HG03342 (cell line): ENCODE measurements at regions not wholly inside any gene's neighbourhood (a gene's known extent, or its start where the extent isn't known, plus 50 kb on each side); places are given as distances from the start of the nearest gene placed in this dataset.
"Not testable (repeated sequence)": the region's sequence is repeated elsewhere in the genome, so short reads cannot be mapped to it uniquely, and the experiment has no call there.

ENCODE experiments used
- ATAC-seq: cut with Tn5 transposase; IDR thresholded peaks from one replicate; pipeline ENCODE4 v1.9.1; 2021; ENCODE audit warnings: mild to moderate bottlenecking, moderate library complexity; ENCODE audit not compliant: unreplicated experiment

DNA sequence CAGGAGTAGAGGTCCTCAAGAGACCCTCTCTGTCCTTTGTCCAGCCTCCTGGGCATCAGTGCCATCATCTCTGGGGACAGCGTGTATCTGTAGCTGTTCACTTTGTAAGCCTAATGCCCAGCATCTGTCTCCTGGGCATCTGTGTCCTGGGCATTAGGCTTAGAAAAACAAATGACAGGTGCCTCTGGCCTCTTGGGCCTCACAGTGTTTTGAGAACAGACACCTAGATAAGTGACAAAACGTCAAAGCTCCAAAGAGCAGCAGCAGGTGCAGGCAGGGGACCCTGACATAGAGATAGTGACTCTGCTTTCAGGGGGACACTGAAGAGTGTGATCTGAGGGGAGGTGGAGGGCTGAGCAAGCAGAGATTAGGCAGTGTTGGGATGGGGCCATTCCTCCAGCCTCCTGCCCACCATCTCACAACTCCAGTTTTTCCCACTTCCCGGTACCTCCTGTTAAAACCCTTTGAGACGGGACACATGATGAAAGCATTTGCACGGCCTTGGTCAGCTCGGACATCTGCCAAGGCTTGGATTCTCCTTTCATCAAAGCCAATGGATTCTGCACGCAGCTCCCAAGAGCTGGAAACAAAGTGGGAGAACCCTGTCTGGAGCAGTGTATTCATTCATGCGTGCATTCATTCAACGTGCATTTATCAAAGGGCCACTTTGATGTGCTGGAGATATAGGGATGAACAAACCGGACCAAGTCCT lies 55.5 kb upstream of the CD93 start:
- no peak for ATAC-seq

DNA sequence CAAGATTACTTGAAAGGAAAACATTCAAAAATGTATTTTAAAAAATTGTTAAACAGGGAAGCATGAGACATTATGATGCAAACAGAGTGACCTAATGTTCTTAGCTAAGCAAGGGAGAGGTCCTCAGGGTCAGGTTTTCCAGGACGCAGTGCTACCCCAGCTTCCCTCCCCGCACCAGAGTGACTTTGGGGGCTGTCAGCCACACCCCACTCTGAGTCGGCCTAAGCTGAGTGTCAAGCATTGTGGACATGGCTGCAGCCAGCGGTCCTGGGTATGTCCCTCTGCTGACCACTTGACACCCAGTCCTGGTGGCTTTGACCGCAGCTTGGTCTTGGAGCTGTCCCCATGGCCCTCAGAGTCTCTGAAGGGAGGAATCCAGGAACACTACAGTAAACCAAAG lies 54.9 kb upstream of the CD93 start:
- no peak for ATAC-seq

DNA sequence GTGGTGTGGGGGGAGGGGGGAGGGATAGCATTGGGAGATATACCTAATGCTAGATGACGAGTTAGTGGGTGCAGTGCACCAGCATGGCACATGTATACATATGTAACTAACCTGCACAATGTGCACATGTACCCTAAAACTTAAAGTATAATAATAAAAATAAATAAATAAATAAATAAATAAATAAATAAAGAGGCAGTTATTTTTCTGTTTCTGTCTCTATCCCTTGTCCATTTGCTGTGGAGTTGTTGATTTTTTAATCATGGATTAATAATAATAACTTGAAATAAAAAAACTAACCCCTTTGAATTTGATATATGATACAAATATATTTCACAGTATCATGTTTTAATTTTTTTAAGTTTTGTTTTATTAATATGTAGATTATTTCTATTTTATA lies 53.9 kb upstream of the CD93 start:
- ATAC-seq = not testable (repeated sequence)

DNA sequence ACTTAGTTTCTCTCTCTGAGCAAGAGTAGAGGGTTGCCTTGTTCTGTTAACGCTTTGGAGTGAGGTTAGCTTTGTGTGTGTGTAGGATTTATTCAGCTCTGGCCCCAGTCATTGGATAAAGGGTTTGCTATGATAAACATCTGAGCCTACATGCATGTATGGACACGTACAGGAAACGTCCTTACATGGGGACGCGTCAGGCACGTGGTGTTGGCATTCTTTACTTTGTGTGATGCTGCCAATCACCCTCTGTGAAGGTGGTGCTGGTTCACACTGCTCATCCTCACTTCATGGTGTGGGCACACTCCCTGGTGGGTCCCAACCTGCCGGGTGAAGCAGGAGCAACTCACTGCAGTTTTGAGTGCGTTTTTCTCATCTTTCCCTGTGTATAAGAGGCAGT lies 53.4 kb upstream of the CD93 start:
- no peak for ATAC-seq

DNA sequence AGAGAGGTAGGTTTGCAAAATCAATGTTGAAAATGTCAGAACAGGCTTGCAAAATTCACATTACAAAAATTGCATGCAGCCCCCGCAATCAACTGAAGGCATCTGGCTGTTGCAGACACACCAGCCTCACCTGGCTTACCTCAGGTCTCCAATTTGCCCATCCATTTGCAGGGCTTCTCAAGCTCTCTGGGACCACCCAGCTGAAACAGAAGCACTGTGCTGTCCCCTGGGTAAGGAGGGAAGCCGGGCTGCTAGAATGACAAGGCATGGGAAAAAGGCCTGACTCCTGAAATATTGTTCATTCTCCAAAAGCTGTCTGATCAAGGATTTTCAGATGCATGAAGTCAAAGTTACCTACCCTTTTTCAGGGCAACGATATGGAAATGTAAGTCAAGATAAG lies 52.6 kb upstream of the CD93 start:
- no peak for ATAC-seq

DNA sequence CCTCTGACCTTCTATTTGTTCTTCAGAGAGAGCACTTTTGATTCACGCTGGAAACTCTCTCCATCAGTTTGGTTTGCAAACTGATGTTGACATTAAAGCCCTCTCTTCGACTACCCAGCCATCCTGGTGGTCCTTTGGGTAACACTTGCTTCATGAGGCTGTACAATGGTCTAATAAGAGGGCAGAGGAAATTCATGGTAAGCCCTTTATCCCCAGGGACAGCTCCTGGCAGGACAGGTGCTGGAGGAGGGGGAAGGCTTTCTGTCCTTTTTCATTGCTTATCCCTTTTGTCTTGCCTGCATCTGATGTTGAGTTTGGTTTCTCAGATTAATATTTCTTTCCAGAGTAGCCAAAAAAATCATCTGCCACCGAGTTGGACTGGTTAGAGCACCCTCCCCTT lies 52.1 kb upstream of the CD93 start:
- ATAC-seq = no peak

DNA sequence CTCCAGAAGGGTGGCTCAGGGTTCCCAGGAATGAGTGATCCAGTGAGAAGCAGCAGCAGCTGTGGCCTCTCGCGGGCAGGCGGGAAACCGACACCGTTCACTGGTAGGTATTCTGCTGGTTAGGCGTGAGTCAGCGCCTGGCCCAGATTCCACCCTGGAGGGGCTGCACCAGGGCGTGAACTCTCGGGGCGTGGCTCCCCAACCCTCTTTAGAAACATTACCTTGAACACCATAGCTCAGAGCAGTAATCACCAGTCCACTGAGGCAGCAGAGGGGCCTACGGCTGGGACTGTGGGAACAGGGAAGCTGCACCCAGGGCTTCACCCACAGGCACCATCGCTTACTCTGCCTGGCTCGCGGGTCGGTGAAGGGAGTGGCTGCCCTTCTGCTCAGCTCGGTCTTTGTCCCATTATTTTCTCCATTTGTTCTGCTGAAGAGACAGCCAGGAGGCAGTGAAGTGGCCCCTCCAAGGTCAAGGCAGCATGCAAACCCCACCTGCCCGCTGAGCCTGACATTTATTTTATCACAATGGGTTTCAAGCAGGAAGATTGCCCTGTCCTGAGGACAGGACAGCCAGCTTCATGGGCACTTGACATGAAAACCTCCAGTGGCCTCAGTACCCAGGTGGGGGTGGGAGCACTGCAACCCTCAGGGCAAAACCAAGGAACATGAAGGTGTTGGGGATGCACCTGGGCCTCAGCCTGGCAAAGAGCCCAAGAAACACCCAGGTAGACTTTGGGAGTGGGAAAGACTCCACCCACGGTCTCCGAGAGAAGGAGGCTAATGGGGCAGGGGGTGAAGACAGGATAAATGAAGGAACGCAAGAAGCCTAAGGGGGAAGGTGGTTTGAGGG lies 51.0 kb upstream of the CD93 start:
- ATAC-seq = no peak

DNA sequence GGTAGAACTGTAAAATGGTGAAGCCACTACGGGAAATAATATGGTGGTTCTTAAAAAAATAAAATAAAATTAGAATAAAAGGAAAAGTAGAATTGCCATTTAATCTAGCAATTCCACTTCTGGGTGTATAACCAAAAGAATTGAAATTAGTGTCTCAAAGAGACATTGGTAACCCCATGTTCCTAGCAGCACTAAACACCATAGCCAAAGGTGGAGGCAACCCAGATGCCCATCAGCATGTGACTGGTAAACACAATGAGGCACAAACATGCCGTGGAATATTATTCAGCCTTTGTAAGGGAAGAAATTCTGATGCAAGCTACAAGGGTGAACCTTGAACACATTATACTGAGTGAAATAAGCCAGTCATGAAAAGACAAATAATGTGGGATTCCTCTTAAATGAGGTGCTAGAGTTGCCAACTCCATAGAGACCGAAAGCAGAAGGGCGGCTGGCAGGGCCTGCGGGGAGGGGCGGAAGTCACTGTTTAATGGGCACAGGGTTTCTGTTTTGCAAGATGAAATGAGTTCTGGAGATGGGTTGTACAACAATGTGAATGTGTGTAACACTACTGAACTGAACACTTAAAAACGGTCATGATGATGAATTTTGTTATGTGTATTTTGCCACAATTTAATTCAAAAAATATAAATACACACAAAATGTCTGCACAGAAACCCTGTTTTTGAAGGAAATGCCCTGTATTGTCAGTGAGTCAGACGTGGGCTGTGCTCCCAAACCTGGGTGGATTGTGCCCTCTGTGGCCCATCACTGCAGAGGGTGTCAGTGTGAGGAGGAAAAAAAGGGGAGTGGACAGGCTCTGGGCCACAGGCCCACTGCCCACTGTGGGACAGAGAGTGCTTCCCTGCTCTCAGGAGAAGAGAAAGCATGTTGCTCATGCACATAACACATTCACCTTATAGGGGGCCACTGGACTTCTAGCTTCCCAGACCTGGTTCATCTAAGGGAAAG lies 49.6 kb upstream of the CD93 start:
- ATAC-seq = no peak
